ACHN (cell line): ENCODE measurements at regions not wholly inside any gene's neighbourhood (a gene's known extent, or its start where the extent isn't known, plus 50 kb on each side); places are given as distances from the start of the nearest gene placed in this dataset.

Experiments
- DNase-seq: peaks from one replicate; pipeline ENCODE4 v3.0.0-alpha.2; 2015
- in situ Hi-C: cut with HindIII; loops from 2 replicates; pipeline ENCODE4 v1.10.0; 2017; ENCODE audit warnings: low sequenced_read_pairs, low pct_ligation_motif_present, low pct_unique_long_range_greater_than_20kb

DNA sequence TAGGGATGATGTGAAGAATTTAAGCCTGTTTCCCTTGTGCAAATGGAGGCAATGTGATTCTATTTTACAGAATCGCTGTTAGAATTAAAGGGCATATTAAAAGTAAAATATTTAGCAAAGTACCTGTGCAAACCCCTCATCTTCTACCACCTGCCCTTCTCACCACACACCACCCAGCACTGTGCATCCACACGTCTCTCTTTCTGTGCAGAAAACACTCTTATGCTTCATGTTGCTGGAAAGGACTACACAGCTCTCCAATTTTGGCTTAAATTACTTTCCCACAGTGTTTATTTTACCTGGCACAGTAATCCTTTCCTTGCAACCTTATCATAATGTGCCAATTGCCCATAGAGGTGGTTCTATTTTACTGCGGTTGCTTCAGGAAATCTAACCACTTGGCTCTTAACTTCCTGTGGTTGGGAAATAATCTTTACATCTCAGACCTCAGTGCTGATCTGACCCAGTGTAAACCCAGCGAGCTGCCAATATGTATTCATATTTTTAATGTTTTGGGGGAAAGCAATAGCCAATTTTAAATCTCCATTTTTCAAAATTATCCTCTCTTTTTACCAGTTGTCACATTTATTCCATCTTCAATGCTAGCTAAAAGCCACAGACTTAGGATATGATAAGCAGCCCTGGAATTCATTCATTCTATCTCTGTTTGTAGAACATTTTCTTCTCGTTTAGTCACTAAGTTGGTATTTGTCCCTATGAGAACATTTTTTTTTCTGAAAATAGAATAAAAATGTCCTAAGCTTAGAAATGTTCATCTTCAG is 250.9 kb downstream of the DSEL start:
- in situ Hi-C loops = no loop called here
- DNase-seq = no peak

DNA sequence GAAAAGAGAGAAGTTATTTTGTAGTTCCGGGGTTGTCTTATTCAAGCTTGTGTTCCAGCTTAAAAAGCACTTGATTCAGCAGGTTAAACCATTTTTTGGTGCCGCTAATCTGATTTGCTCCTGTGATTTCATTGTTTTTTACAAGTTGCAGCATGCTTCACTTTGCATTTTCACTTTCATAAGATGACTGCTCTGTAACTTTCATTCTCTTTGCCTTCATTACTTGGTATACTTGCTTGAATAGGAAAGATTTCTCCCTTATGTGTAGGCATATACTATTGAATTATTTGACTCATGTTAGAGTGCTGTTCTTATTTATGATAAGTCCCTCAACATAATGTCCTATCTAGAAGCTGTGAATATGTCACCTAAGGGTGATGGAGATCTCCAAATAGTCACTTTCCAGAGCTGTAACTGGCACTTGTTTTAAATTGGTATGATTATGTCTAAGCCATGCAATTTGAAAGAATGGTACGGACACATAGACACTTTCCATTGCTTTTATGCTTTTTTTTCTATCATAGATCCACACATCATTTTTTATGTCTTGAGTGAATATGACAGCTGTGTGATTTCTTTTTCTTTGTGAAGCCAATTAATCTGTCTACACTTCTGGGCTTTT is 254.5 kb downstream of the DSEL start:
- no peak for DNase-seq
- in situ Hi-C loops = no loop called here

DNA sequence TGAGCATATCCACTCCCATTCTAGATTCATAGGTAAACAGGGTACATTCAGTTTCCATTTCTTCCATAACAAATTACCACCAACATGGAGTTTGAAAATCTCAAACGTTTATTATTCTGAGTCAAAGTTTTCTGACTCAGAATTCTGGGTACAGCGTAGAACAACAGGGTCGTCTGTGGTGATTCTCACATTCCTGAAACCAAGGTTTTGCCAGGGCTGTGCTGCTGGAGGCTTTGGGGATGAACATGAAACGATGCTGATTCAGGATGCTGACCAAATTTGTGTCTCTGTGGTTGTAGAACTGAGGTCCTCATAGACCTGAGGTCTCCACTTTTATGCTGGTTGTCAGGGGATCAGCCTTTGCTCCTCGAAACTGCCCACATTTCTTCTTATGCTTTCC is 255.7 kb downstream of the DSEL start:
- in situ Hi-C loops = no loop called here
- no peak for DNase-seq

DNA sequence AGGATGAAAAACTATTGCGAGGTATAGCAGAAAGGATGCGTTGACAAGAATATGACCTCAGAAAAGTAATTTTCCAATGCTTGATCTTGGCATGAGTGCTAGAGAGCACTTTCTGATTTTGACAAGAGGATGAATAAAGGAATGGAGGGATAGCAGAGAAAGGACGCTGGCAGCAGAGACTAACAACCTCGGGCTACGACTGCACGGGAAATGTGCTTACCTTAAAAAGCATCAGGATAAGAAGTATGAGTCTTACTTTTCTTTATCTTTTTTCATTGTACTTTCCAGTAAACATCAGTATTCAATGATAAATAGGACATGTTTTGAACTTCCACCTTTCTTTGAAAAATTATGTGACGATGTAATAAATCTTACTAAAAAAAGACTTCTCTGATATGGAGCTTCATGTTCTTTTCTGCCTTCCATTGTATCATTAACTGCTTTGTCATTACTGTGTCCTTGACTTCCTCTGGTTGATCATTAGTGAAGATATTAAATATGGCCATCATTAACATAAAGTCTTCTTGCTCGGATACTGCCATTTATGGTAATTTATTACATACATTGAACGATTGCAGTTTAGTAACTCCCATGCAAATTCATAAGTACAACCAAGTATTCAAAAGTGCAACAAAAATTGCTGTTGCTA is 265.6 kb downstream of the DSEL start:
- in situ Hi-C loops = no loop called here

DNA sequence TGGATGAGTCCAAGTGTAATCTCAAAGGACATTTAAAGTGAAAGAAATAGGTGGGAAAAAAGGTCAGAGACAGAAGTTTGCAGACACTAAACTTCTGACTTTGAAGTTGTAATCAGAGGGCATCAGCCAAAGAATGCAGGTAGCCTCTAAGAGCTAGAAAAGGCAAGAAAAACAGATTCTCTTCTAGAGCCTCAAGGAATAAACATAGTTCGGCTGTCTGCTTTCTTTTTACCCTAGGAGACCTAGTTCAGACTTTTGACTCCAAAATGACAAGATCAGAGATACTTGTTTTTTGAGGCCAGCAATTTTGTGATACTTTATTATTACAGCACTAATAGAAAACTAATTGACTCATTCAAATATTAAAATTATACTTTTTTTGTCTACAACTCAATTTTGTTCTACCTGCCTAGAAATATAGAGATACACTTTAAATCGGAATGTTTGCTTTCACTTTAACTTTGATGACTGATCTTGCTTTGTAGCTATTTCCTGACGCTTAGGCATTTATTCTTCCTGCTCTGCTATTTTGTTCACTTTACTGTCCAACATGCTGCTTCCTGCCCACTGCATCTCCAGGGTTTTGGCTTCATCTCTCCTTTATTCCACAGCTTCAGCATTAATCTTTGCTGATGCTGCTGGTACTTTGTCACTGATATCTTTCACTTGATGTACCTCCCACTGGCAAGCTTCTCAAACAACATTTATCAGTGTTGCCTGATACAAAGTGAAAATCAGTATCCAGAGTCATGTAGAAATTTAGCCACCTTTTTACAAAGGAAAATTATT is 272.5 kb downstream of the DSEL start:
- in situ Hi-C loops = no loop called here
- peak; percentile 7 for DNase-seq

More for the DNA sequence above, 265.6 kb downstream of the DSEL start:
- no peak for DNase-seq

DNA sequence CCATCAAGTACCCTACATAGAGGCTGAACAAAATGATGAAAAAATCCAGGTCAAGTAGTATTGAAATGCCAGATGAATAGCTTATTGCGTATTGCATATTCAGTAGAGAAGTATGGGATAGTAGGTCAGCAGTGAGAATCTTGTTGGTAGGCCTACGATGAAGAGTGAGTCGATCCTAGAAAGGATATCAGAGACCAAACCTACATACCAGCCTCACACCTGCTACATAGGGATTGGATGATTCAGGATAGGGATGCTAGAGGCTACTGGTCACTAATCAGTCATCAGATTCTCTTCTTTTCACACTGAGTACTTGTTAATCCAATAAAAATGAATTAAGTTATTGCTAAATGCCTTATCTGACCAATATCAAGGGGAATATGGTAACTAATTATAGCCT is 274.5 kb downstream of the DSEL start:
- in situ Hi-C loops = no loop called here
- no peak for DNase-seq

DNA sequence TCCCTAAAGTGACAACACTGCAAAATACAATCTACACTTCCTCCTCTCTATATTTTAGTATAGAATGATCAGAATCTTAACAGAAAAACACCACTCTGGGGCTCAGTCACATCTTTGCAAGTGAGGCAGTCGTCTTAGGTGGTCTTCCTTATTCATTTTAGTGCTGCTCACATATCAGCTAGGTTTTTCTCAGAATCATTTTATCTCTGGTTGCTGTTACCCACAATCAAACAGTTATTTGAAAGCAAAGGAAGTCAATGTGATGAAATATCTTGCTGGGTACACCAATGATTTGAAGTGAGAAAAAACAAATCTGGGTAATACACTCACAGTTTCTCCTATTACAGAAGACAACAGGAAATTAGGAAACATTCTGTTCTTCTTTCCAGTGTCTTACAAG is 275.2 kb downstream of the DSEL start:
- in situ Hi-C loops = no loop called here
- DNase-seq = no peak

DNA sequence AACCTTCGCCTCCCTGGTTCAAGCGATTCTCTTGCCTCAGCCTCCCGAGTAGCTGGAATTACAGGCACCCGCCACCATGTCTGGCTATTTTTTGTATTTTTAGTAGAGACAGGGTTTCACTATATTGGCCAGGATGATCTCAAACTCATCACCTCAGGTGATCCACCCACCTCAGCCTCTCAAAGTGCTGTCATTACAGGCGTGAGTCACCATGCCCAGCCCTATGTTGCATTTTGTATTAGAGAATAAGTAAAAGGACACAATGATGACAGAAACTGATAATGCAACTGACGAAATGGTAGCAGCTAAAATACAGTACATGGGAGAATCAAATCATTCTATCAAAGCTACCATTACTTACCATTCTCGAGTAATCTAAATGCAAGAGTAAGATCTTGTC is 276.7 kb downstream of the DSEL start:
- in situ Hi-C loops = no loop called here

DNA sequence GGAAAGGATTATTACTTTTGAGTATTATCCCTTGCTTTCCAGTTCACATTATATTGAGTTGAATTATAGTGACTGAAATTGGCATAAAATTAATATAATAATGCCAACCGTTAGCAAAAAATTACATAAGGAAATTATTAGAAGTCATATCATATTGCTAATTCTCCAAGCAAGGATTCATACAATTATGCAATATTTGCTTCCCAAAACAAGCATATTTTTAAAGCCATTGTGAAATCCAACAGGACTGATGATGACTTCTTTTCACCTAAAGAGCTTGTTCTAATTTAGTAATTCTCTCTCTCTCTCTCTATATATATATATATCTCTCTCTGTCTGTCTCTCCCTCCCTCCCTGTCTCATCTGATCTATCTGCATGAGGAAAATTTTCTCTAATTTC is 283.5 kb downstream of the DSEL start:
- no peak for DNase-seq
- in situ Hi-C loops = no loop called here

More for the DNA sequence above, 276.7 kb downstream of the DSEL start:
- no peak for DNase-seq

DNA sequence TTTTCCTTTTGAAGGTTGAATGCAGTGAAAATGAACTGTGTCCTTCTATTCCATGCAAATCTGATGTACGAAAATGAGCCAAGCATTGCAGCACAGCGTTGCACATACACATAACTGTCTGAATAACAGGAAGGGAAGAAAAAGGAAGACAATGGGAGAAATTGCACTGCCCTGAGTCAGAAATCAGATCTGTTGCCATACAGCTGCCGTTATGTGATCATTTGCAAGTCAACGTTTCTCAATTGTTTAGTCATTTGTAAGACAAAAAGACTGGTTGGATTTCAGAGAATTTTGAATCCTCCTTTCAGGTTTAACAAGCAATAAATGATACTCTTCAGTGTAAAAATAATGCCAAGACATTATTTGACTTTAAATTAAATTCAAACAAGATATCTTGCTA is 284.1 kb downstream of the DSEL start:
- DNase-seq = no peak
- in situ Hi-C loops = no loop called here

DNA sequence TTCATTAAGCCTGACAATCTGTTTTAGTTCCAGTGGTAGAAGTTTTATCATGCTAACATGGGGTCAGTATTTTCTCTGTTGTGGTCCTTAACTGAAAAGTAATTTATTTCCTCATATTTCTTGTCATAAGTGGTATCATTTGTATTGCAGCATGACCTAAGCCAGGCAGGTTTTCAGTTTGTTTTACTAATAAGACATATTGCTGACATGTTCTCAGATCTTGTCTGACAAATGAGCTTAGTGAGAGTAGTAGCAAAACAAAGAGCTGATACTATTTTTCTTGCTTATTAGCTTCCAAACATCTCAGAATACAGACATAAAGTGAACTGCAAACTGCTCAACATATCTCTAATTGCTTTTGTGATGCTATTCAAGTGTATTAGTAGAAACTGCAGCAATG is 293.6 kb downstream of the DSEL start:
- in situ Hi-C loops = no loop called here
- no peak for DNase-seq

DNA sequence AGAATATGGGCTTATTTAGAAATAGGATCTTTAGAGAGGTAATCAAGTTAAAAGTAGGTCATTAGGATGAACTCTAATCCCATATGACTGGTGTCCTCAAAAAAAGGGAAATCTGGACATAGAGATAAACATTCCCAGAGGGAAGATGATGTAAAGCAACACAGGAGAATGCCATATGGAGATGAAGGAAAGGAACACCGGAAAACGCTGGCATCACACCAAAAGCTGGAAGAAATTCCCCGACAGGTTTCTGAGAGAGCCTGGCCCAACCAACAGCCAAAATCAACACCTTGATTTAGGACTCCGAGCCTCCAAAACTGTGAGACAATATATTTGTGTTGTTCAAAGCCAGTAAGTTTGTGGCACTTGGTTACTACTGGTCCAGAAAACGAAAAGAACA is 296.7 kb downstream of the DSEL start:
- no peak for DNase-seq
- in situ Hi-C loops = no loop called here

DNA sequence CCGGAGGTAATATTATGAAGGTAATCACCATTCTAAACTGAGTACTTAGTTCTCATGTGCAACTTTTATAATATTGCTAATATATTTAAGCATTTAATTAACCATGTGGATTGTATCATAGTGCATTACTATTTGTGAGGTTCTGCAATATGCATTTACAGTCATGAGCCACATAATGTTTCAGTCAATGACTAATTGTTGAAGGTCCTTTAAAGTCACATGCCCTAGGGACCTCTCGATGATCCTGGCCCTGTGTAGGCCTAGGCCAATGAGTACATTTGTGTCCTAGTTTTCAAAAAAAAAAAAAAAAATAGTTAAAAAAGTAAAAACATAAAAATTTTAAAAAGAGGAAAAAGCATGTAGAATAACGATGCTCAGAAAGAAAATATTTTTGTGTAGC is 298.0 kb downstream of the DSEL start:
- DNase-seq = no peak
- in situ Hi-C loops = no loop called here

DNA sequence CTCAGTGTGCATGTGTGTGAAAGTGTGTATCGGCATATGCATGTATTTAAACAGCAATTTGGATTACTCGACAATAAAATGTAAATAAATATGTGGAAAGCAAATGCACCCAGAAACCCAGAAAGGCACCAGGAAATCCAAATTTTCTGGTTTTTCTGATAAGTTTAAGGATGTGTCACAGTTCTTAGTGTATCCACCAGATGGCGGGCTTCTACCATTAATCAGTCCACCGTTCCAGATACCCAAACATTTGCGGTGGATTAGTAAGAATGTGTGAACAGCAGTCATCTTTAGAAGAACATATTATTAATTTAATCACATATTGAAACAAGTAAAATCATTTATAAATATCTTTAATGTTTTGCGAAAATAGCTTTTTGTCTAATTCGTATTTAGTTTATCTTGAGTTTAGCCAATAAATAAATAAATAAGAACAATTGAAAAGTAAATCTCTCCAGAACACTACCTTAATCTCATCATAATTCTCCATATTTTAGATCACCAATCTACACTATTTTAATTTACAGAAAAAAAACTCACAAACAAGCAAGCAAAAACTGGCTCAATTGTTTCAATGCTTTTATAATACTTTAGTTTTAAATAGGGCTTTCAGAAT is 298.9 kb downstream of the DSEL start:
- DNase-seq = peak; percentile 52
- in situ Hi-C loops = no loop called here

DNA sequence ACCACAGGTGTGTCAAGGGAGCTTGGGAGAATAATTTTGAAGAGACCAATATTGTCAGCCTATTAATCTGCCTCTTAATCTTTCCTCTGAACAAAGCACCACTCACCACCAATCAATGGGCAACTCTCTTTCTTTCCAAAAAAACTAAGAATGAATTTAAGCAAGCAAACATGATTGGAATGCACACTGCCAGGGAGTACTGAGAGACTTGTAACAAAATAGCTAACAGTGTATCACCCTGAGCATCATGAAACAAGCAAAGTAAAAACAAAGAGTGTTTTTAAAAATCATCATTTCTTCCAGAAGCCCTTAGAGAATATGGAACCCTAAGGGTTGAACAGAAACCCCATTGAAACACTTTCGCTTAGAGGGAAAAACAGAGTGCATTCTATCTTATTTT is 299.7 kb downstream of the DSEL start:
- no peak for DNase-seq
- in situ Hi-C loops = no loop called here

DNA sequence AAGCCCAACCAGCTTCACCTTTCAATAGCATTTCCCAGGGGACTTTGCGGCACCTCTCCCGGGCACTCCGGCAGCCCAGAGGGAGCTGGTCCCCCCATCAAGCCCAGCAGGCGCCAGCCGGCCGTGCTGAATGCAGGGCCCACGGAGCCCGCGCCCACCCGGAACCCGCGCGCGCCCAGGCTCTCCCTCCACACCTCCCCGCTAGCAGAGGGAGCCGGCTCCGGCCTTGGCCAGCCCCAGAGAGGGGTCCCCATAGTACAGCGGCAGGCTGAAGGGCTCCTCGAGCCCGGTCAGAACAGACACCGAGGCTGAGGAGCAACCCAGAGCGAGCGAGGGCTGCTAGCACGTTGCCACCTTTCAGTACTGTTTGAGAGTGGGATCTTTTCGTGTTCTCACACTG is 300.8 kb downstream of the DSEL start:
- in situ Hi-C loops = no loop called here
- DNase-seq = no peak

DNA sequence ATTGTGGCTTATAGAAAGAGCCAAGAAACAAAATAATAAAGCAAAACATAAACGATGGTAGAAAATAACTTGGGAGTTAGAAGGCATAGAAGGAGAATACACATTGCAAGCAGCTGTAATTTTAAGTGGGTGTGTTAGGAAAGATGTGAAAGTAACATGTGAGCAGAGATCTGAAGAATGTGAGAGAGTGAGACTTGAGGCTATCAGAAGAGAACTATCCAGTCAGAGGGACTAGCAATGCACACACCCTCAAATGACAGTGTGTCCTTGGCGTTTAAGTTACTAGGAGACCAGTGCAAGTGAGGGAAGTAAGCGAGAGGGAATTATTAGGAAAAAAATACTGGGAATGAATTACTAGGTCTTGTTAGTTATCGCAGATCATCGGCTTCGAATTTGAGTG is 304.9 kb downstream of the DSEL start:
- no peak for DNase-seq
- in situ Hi-C loops = no loop called here

DNA sequence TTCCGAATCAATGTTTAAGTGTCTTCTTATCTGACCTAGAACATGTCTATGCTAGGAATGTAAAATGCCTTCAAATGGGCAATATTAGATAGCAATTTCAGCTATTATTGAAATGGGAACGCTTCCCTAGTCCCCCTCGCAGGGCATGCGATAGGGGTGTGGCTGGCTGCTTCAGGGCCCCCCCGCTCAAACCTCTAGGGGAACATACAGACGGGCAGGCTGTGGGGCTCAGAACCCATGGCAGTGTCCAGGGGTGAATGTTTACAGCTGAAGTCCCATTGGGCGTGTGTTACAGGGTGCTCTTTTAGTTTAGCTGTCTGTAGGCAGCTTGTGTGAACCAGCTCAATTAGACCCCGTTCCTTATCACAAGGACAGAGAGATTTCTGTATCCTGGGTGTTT is 315.9 kb downstream of the DSEL start:
- in situ Hi-C loops = no loop called here
- no peak for DNase-seq
